NCI-H2171 treated with DMSO at 0.1 percent for 48 hours (cell line): ENCODE measurements at regions not wholly inside any gene's neighbourhood (a gene's known extent, or its start where the extent isn't known, plus 50 kb on each side); places are given as distances from the start of the nearest gene placed in this dataset.
A peak's percentile ranks its signal among the peaks of the same experiment; 100 is the strongest.
"Not testable (repeated sequence)": the region's sequence is repeated elsewhere in the genome, so short reads cannot be mapped to it uniquely, and the experiment has no call there.

Source experiments
- DNase-seq: peaks from one replicate; lab custom pipeline; 2025; lab: John Stamatoyannopoulos, UW

GRCh38 chr21:28132713-28133112 lies 860.0 kb downstream of the LTN1 start:
- no peak for DNase-seq

GRCh38 chr21:28127175-28127785 lies 865.4 kb downstream of the LTN1 start:
- DNase-seq: no peak

GRCh38 chr21:28126521-28127174 lies 866.0 kb downstream of the LTN1 start:
- no peak for DNase-seq

- DNase-seq: no peak
Observed at GRCh38 chr21:28124541-28124940, 868.1 kb downstream of the LTN1 start.

- DNase-seq: no peak
Observed at GRCh38 chr21:28118570-28118969, 874.1 kb downstream of the LTN1 start.

- DNase-seq: not testable (repeated sequence)
Observed at GRCh38 chr21:28114986-28115385, 877.7 kb downstream of the LTN1 start.

GRCh38 chr21:28113718-28114117 lies 879.0 kb downstream of the LTN1 start:
- no peak for DNase-seq

- no peak for DNase-seq
Observed at GRCh38 chr21:28112511-28112910, 880.2 kb downstream of the LTN1 start.

- no peak for DNase-seq
Observed at GRCh38 chr21:28111151-28111619, 881.5 kb downstream of the LTN1 start.

GRCh38 chr21:28110716-28111115 lies 882.0 kb downstream of the LTN1 start:
- DNase-seq: no peak

- no peak for DNase-seq
Observed at GRCh38 chr21:28110074-28110473, 882.6 kb downstream of the LTN1 start.

- no peak for DNase-seq
Observed at GRCh38 chr21:28106370-28106890, 886.2 kb downstream of the LTN1 start.

- no peak for DNase-seq
Observed at GRCh38 chr21:28104346-28104745, 888.3 kb downstream of the LTN1 start.

- no peak for DNase-seq
Observed at GRCh38 chr21:28100366-28100765, 892.3 kb downstream of the LTN1 start.

- DNase-seq: peak; percentile 3
Observed at GRCh38 chr21:28099001-28099705, 893.5 kb downstream of the LTN1 start.

GRCh38 chr21:28091466-28091865 lies 901.2 kb downstream of the LTN1 start:
- DNase-seq: no peak

GRCh38 chr21:28090546-28090945 lies 902.1 kb downstream of the LTN1 start:
- no peak for DNase-seq

- DNase-seq: no peak
Observed at GRCh38 chr21:28089599-28090441, 902.9 kb downstream of the LTN1 start.

GRCh38 chr21:28086861-28087581 lies 905.7 kb downstream of the LTN1 start:
- DNase-seq: no peak

- DNase-seq: no peak
Observed at GRCh38 chr21:28084951-28085350, 907.7 kb downstream of the LTN1 start.

GRCh38 chr21:28083350-28083749 lies 909.3 kb downstream of the LTN1 start:
- no peak for DNase-seq
